ENCODE measurements at regions not wholly inside any gene's neighbourhood (a gene's known extent, or its start where the extent isn't known, plus 50 kb on each side); places are given as distances from the start of the nearest gene placed in this dataset.

DNA sequence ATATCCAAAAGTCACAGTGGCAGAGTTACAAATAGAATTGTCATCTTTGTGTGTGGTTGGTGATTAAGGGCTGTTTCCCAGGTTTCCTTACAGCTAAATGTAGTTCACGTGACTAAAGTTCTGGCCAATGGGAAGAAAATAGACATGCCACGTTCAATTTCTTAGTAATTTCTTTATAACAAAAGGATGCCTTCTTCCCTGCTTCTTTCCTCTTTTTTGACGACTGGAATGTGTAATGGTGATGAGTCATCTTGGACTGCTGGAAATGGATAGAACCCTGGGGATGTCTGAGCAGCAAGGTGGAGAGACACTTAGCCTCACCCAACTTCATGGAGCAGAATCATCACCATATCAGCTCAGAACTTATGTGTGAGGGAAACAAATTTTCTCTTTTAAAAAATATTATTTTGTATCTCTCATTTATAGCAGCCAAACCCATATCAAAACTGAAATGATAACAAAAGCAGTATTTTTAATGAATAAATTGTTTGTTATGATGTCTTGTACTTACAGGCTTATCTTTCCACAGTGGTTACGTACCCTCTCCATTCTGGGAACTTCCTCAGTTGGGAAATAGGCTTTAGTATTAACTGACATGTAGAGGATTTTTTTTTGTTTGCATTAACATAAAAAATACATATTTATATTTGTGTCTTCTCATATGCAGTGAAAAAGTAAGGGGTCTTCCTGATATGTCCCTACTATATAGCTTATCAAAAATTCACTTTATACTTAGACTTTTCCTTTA, 91.1 kb upstream of the CDH2 start:
- DNase-seq (ENCODE audit: low read depth, low spot score): no peak
- in situ Hi-C loops (cut with HindIII; ENCODE audit: low pct_unique_long_range_greater_than_20kb, low sequenced_read_pairs) (no loop called here), intact Hi-C loops (cut with micrococcal nuclease; ENCODE audit: unreplicated experiment) (no loop called here)
- BruUV-seq (replicated peaks): no TSS peak
- no peak for ATAC-seq
- ChIA-PET CTCF (no interaction called here), POLR2A (no interaction called here)
- H3K27me3 ChIP-seq (ENCODE audit: control insufficient read depth, insufficient read depth, low read length): no peaks in the 10 kb centered on the region
- H3K4me3 ChIP-seq (ENCODE audit: low read depth in 2 of 2, low read length in 2 of 2): no peak overlapping the region
- TF ChIP-seq, protein P1, sequence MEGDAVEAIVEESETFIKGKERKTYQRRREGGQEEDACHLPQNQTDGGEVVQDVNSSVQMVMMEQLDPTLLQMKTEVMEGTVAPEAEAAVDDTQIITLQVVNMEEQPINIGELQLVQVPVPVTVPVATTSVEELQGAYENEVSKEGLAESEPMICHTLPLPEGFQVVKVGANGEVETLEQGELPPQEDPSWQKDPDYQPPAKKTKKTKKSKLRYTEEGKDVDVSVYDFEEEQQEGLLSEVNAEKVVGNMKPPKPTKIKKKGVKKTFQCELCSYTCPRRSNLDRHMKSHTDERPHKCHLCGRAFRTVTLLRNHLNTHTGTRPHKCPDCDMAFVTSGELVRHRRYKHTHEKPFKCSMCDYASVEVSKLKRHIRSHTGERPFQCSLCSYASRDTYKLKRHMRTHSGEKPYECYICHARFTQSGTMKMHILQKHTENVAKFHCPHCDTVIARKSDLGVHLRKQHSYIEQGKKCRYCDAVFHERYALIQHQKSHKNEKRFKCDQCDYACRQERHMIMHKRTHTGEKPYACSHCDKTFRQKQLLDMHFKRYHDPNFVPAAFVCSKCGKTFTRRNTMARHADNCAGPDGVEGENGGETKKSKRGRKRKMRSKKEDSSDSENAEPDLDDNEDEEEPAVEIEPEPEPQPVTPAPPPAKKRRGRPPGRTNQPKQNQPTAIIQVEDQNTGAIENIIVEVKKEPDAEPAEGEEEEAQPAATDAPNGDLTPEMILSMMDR (IDR thresholded peaks at IDR 0.05): no peak
- TF ChIP-seq SIN3A (IDR thresholded peaks at IDR 0.05; ENCODE audit: borderline replicate concordance, insufficient read depth, low read depth, low read length) (no peak), POLR2AphosphoS5 (IDR thresholded peaks at IDR 0.05; ENCODE audit: low read depth, low read length) (no peak), TCF7L2 (IDR thresholded peaks at IDR 0.05; ENCODE audit: low read depth, low read length) (no peak)
- TF ChIP-seq, protein P2, sequence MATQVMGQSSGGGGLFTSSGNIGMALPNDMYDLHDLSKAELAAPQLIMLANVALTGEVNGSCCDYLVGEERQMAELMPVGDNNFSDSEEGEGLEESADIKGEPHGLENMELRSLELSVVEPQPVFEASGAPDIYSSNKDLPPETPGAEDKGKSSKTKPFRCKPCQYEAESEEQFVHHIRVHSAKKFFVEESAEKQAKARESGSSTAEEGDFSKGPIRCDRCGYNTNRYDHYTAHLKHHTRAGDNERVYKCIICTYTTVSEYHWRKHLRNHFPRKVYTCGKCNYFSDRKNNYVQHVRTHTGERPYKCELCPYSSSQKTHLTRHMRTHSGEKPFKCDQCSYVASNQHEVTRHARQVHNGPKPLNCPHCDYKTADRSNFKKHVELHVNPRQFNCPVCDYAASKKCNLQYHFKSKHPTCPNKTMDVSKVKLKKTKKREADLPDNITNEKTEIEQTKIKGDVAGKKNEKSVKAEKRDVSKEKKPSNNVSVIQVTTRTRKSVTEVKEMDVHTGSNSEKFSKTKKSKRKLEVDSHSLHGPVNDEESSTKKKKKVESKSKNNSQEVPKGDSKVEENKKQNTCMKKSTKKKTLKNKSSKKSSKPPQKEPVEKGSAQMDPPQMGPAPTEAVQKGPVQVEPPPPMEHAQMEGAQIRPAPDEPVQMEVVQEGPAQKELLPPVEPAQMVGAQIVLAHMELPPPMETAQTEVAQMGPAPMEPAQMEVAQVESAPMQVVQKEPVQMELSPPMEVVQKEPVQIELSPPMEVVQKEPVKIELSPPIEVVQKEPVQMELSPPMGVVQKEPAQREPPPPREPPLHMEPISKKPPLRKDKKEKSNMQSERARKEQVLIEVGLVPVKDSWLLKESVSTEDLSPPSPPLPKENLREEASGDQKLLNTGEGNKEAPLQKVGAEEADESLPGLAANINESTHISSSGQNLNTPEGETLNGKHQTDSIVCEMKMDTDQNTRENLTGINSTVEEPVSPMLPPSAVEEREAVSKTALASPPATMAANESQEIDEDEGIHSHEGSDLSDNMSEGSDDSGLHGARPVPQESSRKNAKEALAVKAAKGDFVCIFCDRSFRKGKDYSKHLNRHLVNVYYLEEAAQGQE (IDR thresholded peaks at IDR 0.05; ENCODE audit: insufficient read depth in 1 of 2, low read depth in 2 of 2, low read length in 1 of 2): no peak
- no peak overlapping the region for H3K27ac ChIP-seq (ENCODE audit: low read length)
- H3K36me3 ChIP-seq (ENCODE audit: control insufficient read depth, insufficient read depth, low read length): no peaks in the 10 kb centered on the region
- H3K9me3 ChIP-seq (ENCODE audit: control insufficient read depth, insufficient read depth, low read depth, low read length): no peaks in the 10 kb centered on the region
- no peaks in the 10 kb centered on the region for H3K4me1 ChIP-seq (ENCODE audit: control insufficient read depth, insufficient read depth, low read length)

DNA sequence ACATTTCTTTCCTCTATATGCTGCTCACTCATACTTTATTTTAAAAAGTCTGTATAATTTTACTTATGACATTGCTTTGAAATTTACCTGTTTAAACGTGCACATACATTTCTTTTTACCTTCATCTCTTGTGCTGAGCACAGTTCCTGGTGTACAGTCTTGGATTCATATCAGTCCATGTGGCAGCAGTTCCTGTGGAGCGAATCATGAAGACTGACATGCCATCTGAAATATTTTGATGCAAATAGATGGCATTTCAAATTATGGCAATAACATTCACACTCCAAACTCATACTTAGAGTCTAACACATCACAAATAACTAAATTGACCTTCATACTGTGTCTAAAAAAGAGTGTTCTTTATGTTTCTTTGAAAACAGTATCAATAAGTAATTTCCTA, 90.3 kb upstream of the CDH2 start:
- in situ Hi-C loops (cut with HindIII; ENCODE audit: low pct_unique_long_range_greater_than_20kb, low sequenced_read_pairs): no loop called here
- no peak overlapping the region for H3K27ac ChIP-seq (ENCODE audit: low read length)
- BruUV-seq (replicated peaks): no TSS peak

DNA sequence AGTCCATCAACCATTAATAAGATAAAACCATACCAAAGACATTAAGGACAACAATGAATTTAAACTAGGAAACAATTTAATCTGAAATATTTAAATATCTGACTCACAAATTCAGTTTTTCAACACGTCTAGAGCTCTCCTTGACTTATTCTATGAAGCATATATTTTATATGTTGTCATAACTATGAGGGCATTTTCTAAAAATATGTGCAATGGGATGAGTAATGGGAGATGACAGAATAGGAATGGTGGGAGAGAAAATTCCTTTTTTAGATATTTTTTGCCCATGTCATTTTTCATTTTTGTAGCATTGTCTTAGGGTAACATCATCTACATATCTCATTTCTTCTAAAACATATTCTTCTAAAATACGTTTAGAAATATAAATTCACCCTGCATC, 79.2 kb upstream of the CDH2 start:
- CTCF ChIA-PET: no interaction called here
- POLR2A ChIA-PET: no interaction called here
- Histone ChIP-seq H3K27ac (ENCODE audit: low read length) (no peak overlapping the region), H3K4me1 (ENCODE audit: control insufficient read depth, insufficient read depth, low read length) (no peaks in the 10 kb centered on the region), H3K27me3 (ENCODE audit: control insufficient read depth, insufficient read depth, low read length) (no peaks in the 10 kb centered on the region), H3K36me3 (ENCODE audit: control insufficient read depth, insufficient read depth, low read length) (no peaks in the 10 kb centered on the region), H3K9me3 (ENCODE audit: control insufficient read depth, insufficient read depth, low read depth, low read length) (no peaks in the 10 kb centered on the region), H3K4me3 (ENCODE audit: low read depth in 2 of 2, low read length in 2 of 2) (no peak overlapping the region)
- no TSS peak for BruUV-seq (replicated peaks)
- in situ Hi-C loops (cut with HindIII; ENCODE audit: low pct_unique_long_range_greater_than_20kb, low sequenced_read_pairs) (no loop called here), intact Hi-C loops (cut with micrococcal nuclease; ENCODE audit: unreplicated experiment) (no loop called here)
- ATAC-seq (no peak), DNase-seq (ENCODE audit: low read depth, low spot score) (no peak)
- TF ChIP-seq, protein P1 (IDR thresholded peaks at IDR 0.05): no peak
- TF ChIP-seq TCF7L2 (IDR thresholded peaks at IDR 0.05; ENCODE audit: low read depth, low read length): no peak
- TF ChIP-seq, protein P2 (IDR thresholded peaks at IDR 0.05; ENCODE audit: insufficient read depth in 1 of 2, low read depth in 2 of 2, low read length in 1 of 2): no peak

More for the DNA sequence above, 90.3 kb upstream of the CDH2 start:
- POLR2A ChIA-PET: no interaction called here
- H3K4me3 ChIP-seq (ENCODE audit: low read depth in 2 of 2, low read length in 2 of 2): no peak overlapping the region
- H3K9me3 ChIP-seq (ENCODE audit: control insufficient read depth, insufficient read depth, low read depth, low read length): no peaks in the 10 kb centered on the region
- CTCF ChIA-PET: no interaction called here
- ATAC-seq (no peak), DNase-seq (ENCODE audit: low read depth, low spot score) (no peak)
- H3K36me3 ChIP-seq (ENCODE audit: control insufficient read depth, insufficient read depth, low read length): no peaks in the 10 kb centered on the region
- intact Hi-C loops (cut with micrococcal nuclease; ENCODE audit: unreplicated experiment): no loop called here
- no peak for TF ChIP-seq POLR2AphosphoS5 (IDR thresholded peaks at IDR 0.05; ENCODE audit: low read depth, low read length)
- no peak for TF ChIP-seq SIN3A (IDR thresholded peaks at IDR 0.05; ENCODE audit: borderline replicate concordance, insufficient read depth, low read depth, low read length)
- no peaks in the 10 kb centered on the region for H3K27me3 ChIP-seq (ENCODE audit: control insufficient read depth, insufficient read depth, low read length)
- H3K4me1 ChIP-seq (ENCODE audit: control insufficient read depth, insufficient read depth, low read length): no peaks in the 10 kb centered on the region

Data from Panc1 (cell line).